ENCODE measurements at regions not wholly inside any gene's neighbourhood (a gene's known extent, or its start where the extent isn't known, plus 50 kb on each side); places are given as distances from the start of the nearest gene placed in this dataset.

DNA sequence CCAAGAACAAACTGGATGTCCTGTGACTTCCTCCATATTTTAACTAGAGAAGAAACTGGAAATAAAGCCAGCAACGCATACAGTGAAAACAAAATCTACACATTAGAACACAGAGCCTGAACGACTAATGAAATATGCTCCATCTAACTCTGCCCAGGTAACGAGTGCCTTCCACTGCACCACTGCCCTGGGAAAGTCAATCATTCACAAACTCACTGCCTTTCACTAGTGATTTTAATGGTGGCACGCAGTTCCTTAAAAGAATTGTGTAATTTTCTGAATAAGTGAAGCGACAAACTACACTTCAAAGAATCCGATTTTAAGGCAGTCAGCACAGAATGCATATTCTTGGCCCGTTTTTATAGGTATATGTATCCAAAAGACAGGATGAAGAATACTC lies 416.0 kb downstream of the SHQ1 start:
- H3K27me3 ChIP-seq (ENCODE audit: control insufficient read depth, insufficient read depth, low read length, poor library complexity, severe bottlenecking): no peaks in the 10 kb centered on the region
- Mint-ChIP-seq H3K4me3 (no peak overlapping the region), H3K4me1 (peaks cover 25% of the 10 kb centered on the region), H3K36me3 (ENCODE audit: low read depth) (peaks cover 3% of the 10 kb centered on the region), H3K9me3 (no peaks in the 10 kb centered on the region), H3K27ac (no peak overlapping the region), H3K27me3 (ENCODE audit: insufficient read depth) (no peaks in the 10 kb centered on the region)
- H3K4me3 ChIP-seq (ENCODE audit: low read length): no peak overlapping the region
- DNase-seq: no peak
- H3K4me1 ChIP-seq (ENCODE audit: control insufficient read depth, insufficient read depth, low read length): peaks cover 7% of the 10 kb centered on the region
- WGBS, 2 experiments (ENCODE audit: insufficient coverage in 1 of 2, insufficient read length in 1 of 2): 89 to 100% methylated on average over 4 to 7 of the region's 7 CpGs
- H3K9me3 ChIP-seq (ENCODE audit: control insufficient read depth, low read length): no peaks in the 10 kb centered on the region
- TF ChIP-seq, protein P1, sequence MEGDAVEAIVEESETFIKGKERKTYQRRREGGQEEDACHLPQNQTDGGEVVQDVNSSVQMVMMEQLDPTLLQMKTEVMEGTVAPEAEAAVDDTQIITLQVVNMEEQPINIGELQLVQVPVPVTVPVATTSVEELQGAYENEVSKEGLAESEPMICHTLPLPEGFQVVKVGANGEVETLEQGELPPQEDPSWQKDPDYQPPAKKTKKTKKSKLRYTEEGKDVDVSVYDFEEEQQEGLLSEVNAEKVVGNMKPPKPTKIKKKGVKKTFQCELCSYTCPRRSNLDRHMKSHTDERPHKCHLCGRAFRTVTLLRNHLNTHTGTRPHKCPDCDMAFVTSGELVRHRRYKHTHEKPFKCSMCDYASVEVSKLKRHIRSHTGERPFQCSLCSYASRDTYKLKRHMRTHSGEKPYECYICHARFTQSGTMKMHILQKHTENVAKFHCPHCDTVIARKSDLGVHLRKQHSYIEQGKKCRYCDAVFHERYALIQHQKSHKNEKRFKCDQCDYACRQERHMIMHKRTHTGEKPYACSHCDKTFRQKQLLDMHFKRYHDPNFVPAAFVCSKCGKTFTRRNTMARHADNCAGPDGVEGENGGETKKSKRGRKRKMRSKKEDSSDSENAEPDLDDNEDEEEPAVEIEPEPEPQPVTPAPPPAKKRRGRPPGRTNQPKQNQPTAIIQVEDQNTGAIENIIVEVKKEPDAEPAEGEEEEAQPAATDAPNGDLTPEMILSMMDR (conservative IDR thresholded peaks at IDR 0.05): no peak
- peaks cover 12% of the 10 kb centered on the region for H3K36me3 ChIP-seq (ENCODE audit: control insufficient read depth, insufficient read depth, low read length)
- H3K27ac ChIP-seq (ENCODE audit: low read depth, low read length): no peak overlapping the region
- no peak overlapping the region for H3K9ac ChIP-seq (ENCODE audit: extremely low read depth, low read length, poor library complexity, severe bottlenecking)

- H3K27me3 ChIP-seq (ENCODE audit: control insufficient read depth, insufficient read depth, low read length, poor library complexity, severe bottlenecking): no peaks in the 10 kb centered on the region
- no peaks in the 10 kb centered on the region for H3K9me3 ChIP-seq (ENCODE audit: control insufficient read depth, low read length)
- H3K9me3 Mint-ChIP-seq: no peaks in the 10 kb centered on the region
- H3K4me3 ChIP-seq (ENCODE audit: low read length): no peak overlapping the region
- TF ChIP-seq, protein P1 (conservative IDR thresholded peaks at IDR 0.05): no peak
- no peaks in the 10 kb centered on the region for H3K27me3 Mint-ChIP-seq (ENCODE audit: insufficient read depth)
- H3K36me3 Mint-ChIP-seq (ENCODE audit: low read depth): no peaks in the 10 kb centered on the region
- peaks cover 43% of the 10 kb centered on the region for H3K4me1 Mint-ChIP-seq
- H3K4me1 ChIP-seq (ENCODE audit: control insufficient read depth, insufficient read depth, low read length): peaks cover 15% of the 10 kb centered on the region
- 72 to 75% methylated on average over 4 of the region's 4 CpGs for WGBS, 2 experiments (ENCODE audit: insufficient coverage in 1 of 2, insufficient read length in 1 of 2)
- H3K36me3 ChIP-seq (ENCODE audit: control insufficient read depth, insufficient read depth, low read length): peaks cover 5% of the 10 kb centered on the region
- no peak overlapping the region for H3K4me3 Mint-ChIP-seq
- H3K9ac ChIP-seq (ENCODE audit: extremely low read depth, low read length, poor library complexity, severe bottlenecking): no peak overlapping the region
- no peak for DNase-seq
- H3K27ac ChIP-seq (ENCODE audit: low read depth, low read length): no peak overlapping the region
- no peak overlapping the region for H3K27ac Mint-ChIP-seq
These were observed 418.5 kb downstream of the SHQ1 start for GRCh38 chr3:72429589-72430353.

DNA sequence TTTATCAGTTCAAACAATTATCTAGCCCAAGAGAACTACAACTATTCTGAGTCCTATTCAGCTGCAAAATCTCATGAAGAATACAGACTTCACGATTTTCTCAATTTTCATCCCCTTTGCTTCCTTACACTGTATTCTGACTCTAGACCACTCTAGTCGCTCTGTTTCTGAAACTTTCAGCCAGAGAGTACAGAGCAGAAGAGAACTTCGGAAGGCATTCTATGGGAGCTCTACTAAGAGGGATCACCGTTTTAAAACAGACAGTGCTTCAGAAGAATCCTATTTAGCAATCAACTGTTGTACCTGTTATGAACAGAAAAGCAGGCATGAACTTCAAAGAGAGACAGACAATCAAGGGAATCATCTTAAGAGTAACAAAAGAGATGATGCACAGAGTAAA lies 419.4 kb downstream of the SHQ1 start:
- no peak overlapping the region for H3K4me3 ChIP-seq (ENCODE audit: low read length)
- H3K4me3 Mint-ChIP-seq: no peak overlapping the region
- H3K4me1 Mint-ChIP-seq: peaks cover 43% of the 10 kb centered on the region
- DNase-seq: no peak
- WGBS, 2 experiments (ENCODE audit: insufficient coverage in 1 of 2, insufficient read length in 1 of 2): 72 to 77% methylated on average over 4 of the region's 4 CpGs
- peaks cover 15% of the 10 kb centered on the region for H3K4me1 ChIP-seq (ENCODE audit: control insufficient read depth, insufficient read depth, low read length)
- H3K27me3 ChIP-seq (ENCODE audit: control insufficient read depth, insufficient read depth, low read length, poor library complexity, severe bottlenecking): no peaks in the 10 kb centered on the region
- peaks cover 3% of the 10 kb centered on the region for H3K36me3 Mint-ChIP-seq (ENCODE audit: low read depth)
- no peak overlapping the region for H3K27ac Mint-ChIP-seq
- TF ChIP-seq, protein P1 (conservative IDR thresholded peaks at IDR 0.05): no peak
- H3K27ac ChIP-seq (ENCODE audit: low read depth, low read length): no peak overlapping the region
- no peaks in the 10 kb centered on the region for H3K9me3 Mint-ChIP-seq
- no peaks in the 10 kb centered on the region for H3K27me3 Mint-ChIP-seq (ENCODE audit: insufficient read depth)
- H3K9me3 ChIP-seq (ENCODE audit: control insufficient read depth, low read length): no peaks in the 10 kb centered on the region
- no peak overlapping the region for H3K9ac ChIP-seq (ENCODE audit: extremely low read depth, low read length, poor library complexity, severe bottlenecking)
- H3K36me3 ChIP-seq (ENCODE audit: control insufficient read depth, insufficient read depth, low read length): no peaks in the 10 kb centered on the region
